AG04450 (cell line): ENCODE measurements at regions not wholly inside any gene's neighbourhood (a gene's known extent, or its start where the extent isn't known, plus 50 kb on each side); places are given as distances from the start of the nearest gene placed in this dataset.

Experiments used
- CTCF ChIA-PET: fragments of 300-600, 350-600 bp; formaldehyde crosslinking; extraction: SDS; loops from one replicate; lab custom pipeline; 2022; ENCODE audit warnings: antibody characterized with exemption, inconsistent platforms; lab: Charles Lee
- POLR2A ChIA-PET: fragments of 350-600 bp; formaldehyde crosslinking; extraction: SDS; loops from one replicate; lab custom pipeline; 2021; ENCODE audit warnings: antibody characterized with exemption, inconsistent platforms; lab: Yijun Ruan, JAX
- DNase-seq: peaks from one replicate; pipeline ENCODE4 v3.0.0-alpha.2; 2011; ENCODE audit warnings: low read depth, low spot score
- H3K27ac ChIP-seq: one replicate; pipeline ENCODE4 v1.5.1; 2012; ENCODE audit warnings: low read depth, low read length, control low read depth
- H3K27me3 ChIP-seq: one replicate; pipeline ENCODE4 v1.6.0; 2012; ENCODE audit warnings: low read length; ENCODE audit not compliant: control insufficient read depth, insufficient read depth
- H3K4me3 ChIP-seq: 2 replicates; pipeline ENCODE4 v1.5.1; 2011; ENCODE audit warnings: mild to moderate bottlenecking, low read depth, low read length, control low read depth
- H3K9me3 ChIP-seq: 2 replicates; pipeline ENCODE4 v1.5.1; 2012; ENCODE audit warnings: low read length; ENCODE audit not compliant: control insufficient read depth, insufficient read depth
- TF ChIP-seq, protein P1 (sequence below): IDR thresholded peaks from 2 replicates; pipeline ENCODE4 v1.5.1; 2011; ENCODE audit warnings: low read depth, low read length, control low read depth, inconsistent platforms

DNA sequence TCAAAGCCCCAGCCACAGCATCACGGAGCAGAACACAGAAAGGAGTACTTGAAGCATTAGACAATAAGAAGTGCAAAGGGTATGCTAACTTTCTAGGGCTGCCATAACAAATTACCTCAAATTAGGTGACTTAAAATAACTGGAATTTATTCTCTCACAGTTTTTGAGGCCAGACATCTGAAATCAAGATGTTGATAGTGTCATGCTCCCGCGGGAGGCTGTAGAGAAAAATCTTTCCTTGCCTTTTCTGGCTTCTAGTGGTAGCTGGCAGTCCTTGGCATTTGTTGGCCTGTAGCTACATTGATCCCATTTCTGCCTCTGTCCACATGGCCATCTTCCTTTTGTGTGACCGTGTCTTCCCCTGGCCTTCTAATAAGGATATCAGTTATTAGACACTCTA is 51.9 kb upstream of the SPDL1 start:
- Histone ChIP-seq H3K27ac (no peak overlapping the region), H3K9me3 (no peaks in the 10 kb centered on the region), H3K27me3 (no peaks in the 10 kb centered on the region), H3K4me3 (no peak overlapping the region)
- POLR2A ChIA-PET, result no interaction called here
- TF ChIP-seq, protein P1, sequence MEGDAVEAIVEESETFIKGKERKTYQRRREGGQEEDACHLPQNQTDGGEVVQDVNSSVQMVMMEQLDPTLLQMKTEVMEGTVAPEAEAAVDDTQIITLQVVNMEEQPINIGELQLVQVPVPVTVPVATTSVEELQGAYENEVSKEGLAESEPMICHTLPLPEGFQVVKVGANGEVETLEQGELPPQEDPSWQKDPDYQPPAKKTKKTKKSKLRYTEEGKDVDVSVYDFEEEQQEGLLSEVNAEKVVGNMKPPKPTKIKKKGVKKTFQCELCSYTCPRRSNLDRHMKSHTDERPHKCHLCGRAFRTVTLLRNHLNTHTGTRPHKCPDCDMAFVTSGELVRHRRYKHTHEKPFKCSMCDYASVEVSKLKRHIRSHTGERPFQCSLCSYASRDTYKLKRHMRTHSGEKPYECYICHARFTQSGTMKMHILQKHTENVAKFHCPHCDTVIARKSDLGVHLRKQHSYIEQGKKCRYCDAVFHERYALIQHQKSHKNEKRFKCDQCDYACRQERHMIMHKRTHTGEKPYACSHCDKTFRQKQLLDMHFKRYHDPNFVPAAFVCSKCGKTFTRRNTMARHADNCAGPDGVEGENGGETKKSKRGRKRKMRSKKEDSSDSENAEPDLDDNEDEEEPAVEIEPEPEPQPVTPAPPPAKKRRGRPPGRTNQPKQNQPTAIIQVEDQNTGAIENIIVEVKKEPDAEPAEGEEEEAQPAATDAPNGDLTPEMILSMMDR, result no peak
- CTCF ChIA-PET, result interaction anchor here (1.3 kb wide), 1 partner anchor 17 kb away, joined by 4 read pairs; no protein-coding TSS in a partner anchor
- no peak for DNase-seq

DNA sequence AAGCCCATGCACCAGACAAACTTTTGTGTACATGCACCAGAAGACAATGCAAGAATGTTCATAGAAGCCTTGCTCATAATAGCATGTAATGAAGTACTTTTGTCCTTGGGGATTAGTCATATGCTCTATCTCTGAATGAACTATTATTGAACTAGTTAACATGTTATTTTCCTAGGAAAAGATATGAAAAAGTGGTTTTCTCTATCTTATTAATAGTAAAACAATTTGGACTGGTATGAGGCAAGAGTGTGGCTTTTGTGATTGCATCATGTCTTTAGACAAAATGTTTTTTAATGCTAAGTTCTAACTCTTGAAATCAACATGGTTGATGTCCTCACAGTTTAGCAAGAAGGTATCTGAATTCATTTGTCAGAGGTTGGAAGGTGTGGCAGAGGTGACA is 55.7 kb upstream of the SPDL1 start:
- H3K4me3 ChIP-seq, result no peak overlapping the region
- no peak overlapping the region for H3K27ac ChIP-seq
- CTCF ChIA-PET, result no interaction called here
- TF ChIP-seq, protein P1, result no peak
- H3K9me3 ChIP-seq, result no peaks in the 10 kb centered on the region
- H3K27me3 ChIP-seq, result no peaks in the 10 kb centered on the region
- no peak for DNase-seq
- POLR2A ChIA-PET, result no interaction called here

DNA sequence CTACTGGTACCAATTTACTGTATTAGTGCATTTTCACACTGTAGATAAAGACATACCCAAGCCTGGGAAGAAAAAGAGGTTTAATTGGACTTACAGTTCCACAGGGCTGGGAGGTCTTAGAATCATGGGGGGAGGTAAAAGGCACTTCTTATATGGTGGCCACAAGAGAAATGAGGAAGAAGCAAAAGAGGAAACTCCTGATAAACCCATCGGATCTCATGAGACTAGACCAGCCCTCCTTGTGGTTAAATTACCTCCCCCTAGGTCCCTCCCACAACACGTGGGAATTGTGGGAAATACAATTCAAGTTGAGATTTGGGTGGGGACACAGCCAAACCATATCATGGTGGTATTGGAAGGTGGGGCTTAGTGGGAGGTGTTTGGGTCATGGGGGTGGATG is 56.5 kb upstream of the SPDL1 start:
- ChIA-PET CTCF (no interaction called here), POLR2A (no interaction called here)
- DNase-seq, result no peak

DNA sequence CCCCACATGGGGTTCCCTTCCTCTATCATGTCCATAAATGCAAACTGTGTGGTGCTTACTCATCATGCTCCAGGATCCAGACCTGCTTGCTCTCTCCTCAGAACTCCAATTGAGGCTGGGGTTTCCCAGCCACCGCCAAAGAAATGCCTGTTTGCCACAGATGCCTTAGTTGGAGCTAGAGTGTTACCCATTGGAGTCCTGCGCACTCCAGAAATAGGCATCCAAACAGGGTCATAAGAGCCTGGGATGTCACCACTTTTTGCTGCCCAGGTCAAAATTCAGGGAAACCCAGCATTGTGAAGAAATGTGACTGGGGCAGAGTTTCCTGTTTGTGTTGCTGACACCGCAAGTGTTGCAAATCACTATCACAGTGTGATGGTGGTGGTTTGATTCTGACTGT is 60.7 kb upstream of the SPDL1 start:
- no peak overlapping the region for H3K4me3 ChIP-seq
- no peaks in the 10 kb centered on the region for H3K27me3 ChIP-seq
- POLR2A ChIA-PET, result no interaction called here
- DNase-seq, result no peak
- CTCF ChIA-PET, result no interaction called here
- no peaks in the 10 kb centered on the region for H3K9me3 ChIP-seq
- no peak overlapping the region for H3K27ac ChIP-seq
- TF ChIP-seq, protein P1, result no peak

More for the DNA sequence above, 56.5 kb upstream of the SPDL1 start:
- Histone ChIP-seq H3K4me3 (no peak overlapping the region), H3K27me3 (no peaks in the 10 kb centered on the region), H3K9me3 (no peaks in the 10 kb centered on the region), H3K27ac (no peak overlapping the region)
- TF ChIP-seq, protein P1, result no peak

DNA sequence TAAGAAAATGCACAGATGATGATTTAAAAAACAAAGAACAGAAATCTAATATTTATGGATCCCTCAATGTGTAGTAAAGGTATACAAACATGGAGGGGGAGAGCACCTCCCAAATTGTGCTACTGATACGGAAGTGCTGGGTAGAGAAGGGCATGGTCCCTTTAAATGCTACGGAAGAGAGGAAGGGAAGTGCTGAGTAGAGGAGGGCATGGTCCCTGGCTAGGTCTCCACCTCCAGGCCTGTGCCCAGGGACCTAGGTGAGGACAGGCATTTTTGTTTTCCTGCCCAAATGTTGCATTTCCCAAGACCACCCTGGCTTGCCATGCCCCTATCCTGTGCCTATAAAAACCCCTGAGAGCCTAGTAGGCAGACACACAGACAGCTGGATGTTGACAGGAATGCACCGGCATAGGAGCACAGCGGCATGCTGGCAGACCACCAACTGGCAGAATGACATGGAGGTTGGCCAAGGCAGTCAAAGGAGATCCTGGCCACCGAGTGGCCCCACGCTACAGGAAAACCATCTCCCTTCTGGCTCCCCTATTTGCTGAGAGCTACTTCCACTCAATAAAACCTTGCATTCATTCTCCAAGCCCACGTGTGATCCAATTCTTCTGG is 62.1 kb upstream of the SPDL1 start:
- TF ChIP-seq, protein P1, result no peak
- DNase-seq, result no peak
- H3K4me3 ChIP-seq, result no peak overlapping the region
- no peak overlapping the region for H3K27ac ChIP-seq
- no peaks in the 10 kb centered on the region for H3K9me3 ChIP-seq
- ChIA-PET POLR2A (no interaction called here), CTCF (interaction anchor here (0.5 kb wide), 1 partner anchor 212 kb away, joined by 8 read pairs; no protein-coding TSS in a partner anchor)
- H3K27me3 ChIP-seq, result no peaks in the 10 kb centered on the region
